NCI-H510A (cell line): ENCODE measurements at regions not wholly inside any gene's neighbourhood (a gene's known extent, or its start where the extent isn't known, plus 50 kb on each side); places are given as distances from the start of the nearest gene placed in this dataset.
"Not testable (repeated sequence)": the region's sequence is repeated elsewhere in the genome, so short reads cannot be mapped to it uniquely, and the experiment has no call there.

ENCODE experiments used
- DNase-seq: peaks from one replicate; lab custom pipeline; 2025; lab: John Stamatoyannopoulos, UW

- no peak for DNase-seq
Observed at GRCh38 chr3:177626045-177626444, 428.8 kb upstream of the TBL1XR1 start.

DNA sequence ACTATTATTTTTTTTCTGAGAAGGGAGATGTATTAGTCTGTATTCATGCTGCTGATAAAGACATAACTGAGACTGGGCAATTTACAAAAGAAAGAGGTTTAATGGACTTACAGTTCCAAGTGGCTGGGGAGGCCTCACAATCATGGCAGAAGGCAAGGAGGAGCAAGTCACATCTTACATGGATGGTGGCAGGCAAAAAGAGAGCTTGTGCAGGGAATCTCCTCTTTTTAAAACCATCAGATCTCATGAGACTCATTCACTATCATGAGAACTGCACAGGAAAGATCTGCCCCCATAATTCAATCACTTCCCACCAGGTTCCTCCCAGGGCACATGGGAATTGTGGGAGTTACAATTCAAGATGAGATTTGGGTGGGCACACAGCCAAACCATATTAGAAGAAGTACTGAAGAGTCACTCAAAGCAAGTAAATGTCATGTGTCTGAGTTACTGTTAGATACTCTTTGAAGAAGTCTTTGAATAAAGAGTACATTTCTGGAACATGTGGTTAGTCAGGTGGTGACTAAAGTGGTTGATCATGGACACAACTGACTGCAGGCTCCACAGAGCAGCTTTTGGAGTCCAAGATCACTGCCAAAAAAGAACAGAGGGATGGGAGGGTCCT is 430.9 kb upstream of the TBL1XR1 start:
- DNase-seq = not testable (repeated sequence)

GRCh38 chr3:177629276-177629675 is 432.0 kb upstream of the TBL1XR1 start:
- no peak for DNase-seq

- no peak for DNase-seq
Observed at GRCh38 chr3:177633671-177634207, 436.5 kb upstream of the TBL1XR1 start.

DNA sequence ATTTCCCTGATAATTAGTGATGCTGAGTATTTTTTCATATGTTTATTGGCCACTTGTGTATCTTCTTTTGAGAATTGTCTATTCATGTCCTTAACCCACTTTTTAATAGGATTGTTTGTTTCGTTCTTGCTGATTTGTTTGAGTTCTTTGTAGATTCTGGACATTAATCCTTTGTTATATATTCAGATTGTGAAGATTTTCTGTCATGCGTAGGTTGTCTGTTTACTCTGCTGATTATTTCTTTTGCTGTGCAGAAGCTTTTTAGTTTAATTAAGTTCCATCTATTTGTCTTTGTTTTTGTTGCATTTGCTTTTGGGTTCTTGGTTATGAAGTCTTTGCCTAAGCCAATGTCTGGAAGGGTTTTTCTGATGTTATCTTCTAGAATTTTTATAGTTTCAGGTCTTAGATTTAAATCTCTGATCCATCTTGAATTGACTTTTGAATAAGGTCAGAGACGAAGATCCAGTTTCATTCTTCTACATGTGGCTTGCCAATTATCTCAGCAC is 438.4 kb upstream of the TBL1XR1 start:
- not testable (repeated sequence) for DNase-seq

- DNase-seq = peak; percentile 44
Observed at GRCh38 chr3:177640319-177640965, 443.2 kb upstream of the TBL1XR1 start.

DNA sequence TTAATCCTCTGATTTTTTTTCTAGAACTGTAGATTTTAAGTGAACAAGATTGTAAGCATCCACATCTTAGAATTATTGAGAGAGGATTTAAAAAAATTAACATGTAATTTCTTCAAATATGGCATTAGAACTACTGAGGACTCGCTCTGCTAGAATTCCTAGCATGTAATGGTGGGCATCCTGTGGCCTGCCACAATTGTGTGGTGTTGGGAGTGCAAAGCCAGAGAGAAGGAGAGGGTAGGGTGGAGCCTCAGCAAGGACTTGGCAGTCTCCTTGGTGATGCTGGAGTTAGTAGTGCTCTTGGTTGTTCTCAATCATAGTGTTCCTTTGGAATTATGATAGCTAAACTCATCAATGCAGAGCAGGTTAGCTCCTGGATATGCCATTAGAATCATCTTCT is 443.9 kb upstream of the TBL1XR1 start:
- no peak for DNase-seq

GRCh38 chr3:177642042-177642803 is 444.9 kb upstream of the TBL1XR1 start:
- no peak for DNase-seq

DNA sequence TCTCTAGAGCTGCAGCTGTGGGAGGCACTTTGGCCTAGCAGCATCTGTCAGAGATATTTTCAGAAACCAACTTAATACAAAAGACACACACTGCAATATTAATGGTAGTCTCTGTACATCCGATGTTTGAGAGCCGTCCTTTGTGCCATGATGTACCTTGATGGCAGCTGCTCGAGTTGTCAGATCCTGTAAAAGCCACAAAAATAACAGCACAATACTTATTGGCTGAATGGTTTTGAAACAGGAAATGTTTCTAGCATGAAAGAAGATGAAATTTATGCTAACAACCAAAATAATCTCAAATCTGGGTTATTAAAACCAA is 445.5 kb upstream of the TBL1XR1 start:
- no peak for DNase-seq

DNA sequence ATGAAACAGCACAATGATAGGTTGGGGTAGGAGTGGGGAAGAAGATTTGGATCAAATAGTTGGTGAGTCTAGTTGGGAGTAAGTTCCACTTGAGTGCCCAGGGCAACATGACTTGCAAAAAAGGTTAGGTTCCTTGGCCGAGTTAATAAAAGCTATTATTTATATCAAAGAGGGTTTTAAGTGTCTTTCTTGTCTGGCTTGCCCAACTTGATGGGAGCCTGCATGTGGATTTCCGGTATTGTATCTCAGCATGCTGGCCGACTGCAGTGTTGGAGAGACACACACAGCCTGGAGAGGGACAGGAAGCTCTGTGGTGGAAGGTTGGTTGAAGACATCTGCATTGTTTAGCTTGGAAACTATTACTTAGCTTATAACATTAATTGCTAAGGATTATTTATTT is 449.5 kb upstream of the TBL1XR1 start:
- DNase-seq = no peak

- no peak for DNase-seq
Observed at GRCh38 chr3:177647341-177647740, 450.1 kb upstream of the TBL1XR1 start.

GRCh38 chr3:177647876-177648275 is 450.6 kb upstream of the TBL1XR1 start:
- DNase-seq = no peak

GRCh38 chr3:177652556-177653291 is 455.4 kb upstream of the TBL1XR1 start:
- no peak for DNase-seq

DNA sequence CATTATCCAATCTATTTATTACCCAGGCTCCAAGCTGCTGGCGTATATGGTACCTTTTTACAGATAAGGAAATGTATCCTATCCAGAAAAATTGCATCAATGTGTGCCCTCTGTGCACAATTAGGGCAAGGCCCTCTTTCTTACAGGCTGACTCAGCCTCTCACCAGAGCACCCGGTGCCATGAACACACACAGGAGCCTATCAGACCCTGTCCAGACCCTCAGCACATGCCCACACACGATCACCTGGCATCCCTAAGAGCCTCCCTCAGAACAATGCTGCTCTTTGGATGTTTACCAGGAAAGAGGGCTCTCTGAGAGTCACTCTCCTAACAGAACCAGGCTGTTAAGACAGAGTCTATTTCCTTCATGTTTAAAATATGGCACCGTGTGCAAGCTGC is 460.0 kb upstream of the TBL1XR1 start:
- DNase-seq = no peak

- DNase-seq = no peak
Observed at GRCh38 chr3:177658354-177658753, 461.1 kb upstream of the TBL1XR1 start.

- DNase-seq = not testable (repeated sequence)
Observed at GRCh38 chr3:177664380-177665103, 467.3 kb upstream of the TBL1XR1 start.

- no peak for DNase-seq
Observed at GRCh38 chr3:177665122-177665808, 468.0 kb upstream of the TBL1XR1 start.

- DNase-seq = no peak
Observed at GRCh38 chr3:177672252-177672911, 475.1 kb upstream of the TBL1XR1 start.

GRCh38 chr3:177673112-177673914 is 476.0 kb upstream of the TBL1XR1 start:
- no peak for DNase-seq
